Loucy (cell line): ENCODE measurements at regions not wholly inside any gene's neighbourhood (a gene's known extent, or its start where the extent isn't known, plus 50 kb on each side); places are given as distances from the start of the nearest gene placed in this dataset.

Experiments used
- H2AFZ ChIP-seq: fragments of 200-600 bp; sonication (generic); 2 replicates; pipeline ENCODE4 v1.6.0; 2016; ENCODE audit warnings: antibody characterized with exemption, mild to moderate bottlenecking, low read length, moderate library complexity
- H3F3A ChIP-seq: fragments of 200-600 bp; 2 replicates; pipeline ENCODE4 v1.6.0; 2016; ENCODE audit warnings: antibody characterized with exemption, low read depth, mild to moderate bottlenecking
- H3K27me3 ChIP-seq: fragments of 200-600 bp; sonication (generic); 2 replicates; pipeline ENCODE4 v1.6.1; 2014; ENCODE audit warnings: low read length, mild to moderate bottlenecking; ENCODE audit not compliant: insufficient read depth, poor library complexity, severe bottlenecking
- H3K36me3 ChIP-seq: fragments of 200-600 bp; sonication (generic); 2 replicates; pipeline ENCODE4 v1.6.1; 2016; ENCODE audit warnings: low read length; ENCODE audit not compliant: insufficient read depth
- H3K4me1 ChIP-seq: fragments of 200-600 bp; sonication (generic); 2 replicates; pipeline ENCODE4 v1.5.1; 2014; ENCODE audit warnings: low read length, mild to moderate bottlenecking; ENCODE audit not compliant: insufficient read depth, poor library complexity, severe bottlenecking
- H3K4me2 ChIP-seq: fragments of 200-600 bp; sonication (generic); 2 replicates; pipeline ENCODE4 v1.6.0; 2014; ENCODE audit warnings: antibody characterized with exemption, low read length, low read depth, mild to moderate bottlenecking; ENCODE audit not compliant: poor library complexity, severe bottlenecking
- H3K4me3 ChIP-seq: fragments of 200-600 bp; sonication (generic); 2 replicates; pipeline ENCODE4 v1.5.1; 2014; ENCODE audit warnings: low read length, mild to moderate bottlenecking, mixed read lengths; ENCODE audit not compliant: poor library complexity, severe bottlenecking
- H3K79me2 ChIP-seq: fragments of 200-600 bp; sonication (generic); 2 replicates; pipeline ENCODE4 v1.6.1; 2014; ENCODE audit warnings: low read length; ENCODE audit not compliant: insufficient read depth
- H3K9ac ChIP-seq: fragments of 200-600 bp; sonication (generic); 2 replicates; pipeline ENCODE4 v1.6.0; 2014; ENCODE audit warnings: mild to moderate bottlenecking, low read depth, low read length, moderate library complexity; ENCODE audit not compliant: poor library complexity, severe bottlenecking
- H3K9me2 ChIP-seq: fragments of 200-600 bp; sonication (generic); replicated peaks from 2 replicates; pipeline ENCODE4 v1.6.1; 2016; ENCODE audit warnings: low read depth, low read length, mixed read lengths
- H3K9me3 ChIP-seq: fragments of 200-600 bp; sonication (generic); 2 replicates; pipeline ENCODE4 v1.6.1; 2014; ENCODE audit warnings: mild to moderate bottlenecking, antibody characterized with exemption, low read length, low read depth; ENCODE audit not compliant: insufficient read depth
- H4K20me1 ChIP-seq: fragments of 200-600 bp; sonication (generic); 2 replicates; pipeline ENCODE4 v1.6.0; 2014; ENCODE audit warnings: antibody characterized with exemption, low read length, mild to moderate bottlenecking; ENCODE audit not compliant: insufficient read depth, poor library complexity, severe bottlenecking
- EZH2phosphoT487 ChIP-seq: fragments of 200-600 bp; IDR thresholded peaks from 2 replicates; pipeline ENCODE4 v1.6.1; 2018; ENCODE audit warnings: antibody characterized with exemption, mild to moderate bottlenecking, moderate library complexity, borderline replicate concordance
- TF ChIP-seq, protein P1 (sequence below): fragments of 200-600 bp; sonication (generic); conservative IDR thresholded peaks from 2 replicates; pipeline ENCODE4 v1.5.1; 2014; ENCODE audit warnings: mild to moderate bottlenecking, antibody characterized with exemption, low read length

DNA sequence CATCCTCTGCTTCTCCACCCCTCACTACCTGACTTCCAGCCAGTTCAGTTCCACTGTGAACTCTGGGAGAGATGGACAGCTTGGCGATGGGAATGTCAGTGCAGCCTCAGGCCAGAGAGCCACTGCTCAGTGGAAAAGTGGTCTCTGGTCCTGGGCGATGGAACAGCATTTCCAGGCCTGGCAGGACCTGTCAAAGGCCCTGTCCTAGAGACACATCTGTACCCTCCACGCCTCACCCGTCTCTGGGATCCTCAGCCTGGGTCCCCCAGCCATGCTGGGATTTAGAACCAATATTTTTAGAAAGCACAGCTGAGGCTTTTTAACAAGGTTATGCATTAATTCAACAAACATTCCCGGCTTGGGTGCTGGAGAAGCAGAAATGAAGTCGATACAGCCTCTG, 165.7 kb downstream of the MN1 start:
- no peak overlapping the region for H2AFZ ChIP-seq
- TF ChIP-seq, protein P1, sequence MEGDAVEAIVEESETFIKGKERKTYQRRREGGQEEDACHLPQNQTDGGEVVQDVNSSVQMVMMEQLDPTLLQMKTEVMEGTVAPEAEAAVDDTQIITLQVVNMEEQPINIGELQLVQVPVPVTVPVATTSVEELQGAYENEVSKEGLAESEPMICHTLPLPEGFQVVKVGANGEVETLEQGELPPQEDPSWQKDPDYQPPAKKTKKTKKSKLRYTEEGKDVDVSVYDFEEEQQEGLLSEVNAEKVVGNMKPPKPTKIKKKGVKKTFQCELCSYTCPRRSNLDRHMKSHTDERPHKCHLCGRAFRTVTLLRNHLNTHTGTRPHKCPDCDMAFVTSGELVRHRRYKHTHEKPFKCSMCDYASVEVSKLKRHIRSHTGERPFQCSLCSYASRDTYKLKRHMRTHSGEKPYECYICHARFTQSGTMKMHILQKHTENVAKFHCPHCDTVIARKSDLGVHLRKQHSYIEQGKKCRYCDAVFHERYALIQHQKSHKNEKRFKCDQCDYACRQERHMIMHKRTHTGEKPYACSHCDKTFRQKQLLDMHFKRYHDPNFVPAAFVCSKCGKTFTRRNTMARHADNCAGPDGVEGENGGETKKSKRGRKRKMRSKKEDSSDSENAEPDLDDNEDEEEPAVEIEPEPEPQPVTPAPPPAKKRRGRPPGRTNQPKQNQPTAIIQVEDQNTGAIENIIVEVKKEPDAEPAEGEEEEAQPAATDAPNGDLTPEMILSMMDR, result no peak
- no peak for TF ChIP-seq EZH2phosphoT487
- no peaks in the 10 kb centered on the region for H3K4me1 ChIP-seq
- H3K27me3 ChIP-seq, result no peaks in the 10 kb centered on the region
- H3K79me2 ChIP-seq, result no peaks in the 10 kb centered on the region
- no peak overlapping the region for H3K4me2 ChIP-seq
- no peaks in the 10 kb centered on the region for H3K9me2 ChIP-seq
- no peaks in the 10 kb centered on the region for H4K20me1 ChIP-seq
- H3K9me3 ChIP-seq, result no peaks in the 10 kb centered on the region
- no peaks in the 10 kb centered on the region for H3F3A ChIP-seq
- no peaks in the 10 kb centered on the region for H3K36me3 ChIP-seq
- H3K4me3 ChIP-seq, result no peak overlapping the region
- H3K9ac ChIP-seq, result no peak overlapping the region

DNA sequence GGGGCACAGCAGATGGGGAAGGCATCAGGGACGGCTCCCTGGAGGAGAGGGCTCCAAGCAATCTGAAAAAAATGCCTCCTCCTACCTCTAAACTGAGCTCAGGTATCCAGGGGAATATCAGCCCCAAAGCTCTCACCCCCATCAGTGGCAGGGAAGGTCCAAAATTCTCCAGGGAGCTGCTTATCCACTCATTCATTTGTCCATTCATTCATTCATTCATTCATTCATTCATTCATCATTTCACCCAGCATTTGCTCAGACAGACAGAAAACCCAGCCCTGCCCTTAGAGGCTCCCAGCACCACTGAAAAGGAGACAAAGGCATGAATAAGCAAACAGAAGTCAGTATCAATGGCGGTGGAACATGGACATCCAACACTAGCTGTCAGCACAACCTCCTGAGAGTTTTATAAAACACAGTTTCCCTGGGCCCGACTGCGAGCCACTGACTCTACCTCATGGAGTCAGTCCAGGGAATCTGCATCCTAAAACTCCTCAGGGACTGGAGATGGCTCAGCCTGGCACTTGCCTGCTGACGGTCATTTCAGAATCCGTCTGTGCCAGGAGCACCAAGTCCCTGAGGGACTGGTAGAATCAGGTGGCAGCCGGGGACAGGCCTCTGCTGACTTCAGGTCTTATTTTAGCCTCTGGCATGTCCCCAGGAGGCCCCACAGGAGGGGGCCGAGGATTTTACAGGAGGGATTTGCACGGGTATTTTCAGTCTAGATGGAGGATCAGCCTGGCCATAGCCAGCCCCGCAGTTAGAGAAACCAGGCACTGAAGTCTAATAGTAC, 164.6 kb downstream of the MN1 start:
- Histone ChIP-seq H3K4me2 (no peak overlapping the region), H3K36me3 (no peaks in the 10 kb centered on the region), H3K27me3 (no peaks in the 10 kb centered on the region), H3K9me3 (no peaks in the 10 kb centered on the region), H4K20me1 (no peaks in the 10 kb centered on the region), H3F3A (no peaks in the 10 kb centered on the region), H3K79me2 (no peaks in the 10 kb centered on the region), H3K9ac (no peak overlapping the region), H3K9me2 (no peaks in the 10 kb centered on the region), H2AFZ (no peak overlapping the region), H3K4me1 (no peaks in the 10 kb centered on the region), H3K4me3 (no peak overlapping the region)
- TF ChIP-seq EZH2phosphoT487, result no peak
- TF ChIP-seq, protein P1, result no peak

DNA sequence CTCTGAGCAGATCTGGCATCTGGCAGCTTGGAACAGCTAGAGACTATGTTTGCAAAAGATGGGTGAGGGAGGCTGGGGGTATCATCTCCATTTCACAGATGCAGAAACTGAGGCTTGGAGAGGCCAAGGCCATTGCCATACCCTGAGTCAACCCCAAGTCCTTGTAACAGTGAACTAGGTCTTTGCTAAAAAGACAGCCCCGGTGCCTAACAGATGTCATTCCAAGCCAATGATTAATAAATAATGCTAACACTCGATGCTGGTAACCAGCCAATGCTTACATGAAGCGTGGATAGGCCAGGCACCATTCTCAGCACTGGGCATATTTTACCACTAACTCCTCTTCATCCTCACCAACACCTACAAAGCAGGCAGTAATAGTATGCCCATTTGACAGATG, 164.0 kb downstream of the MN1 start:
- no peak overlapping the region for H3K9ac ChIP-seq
- no peaks in the 10 kb centered on the region for H3K4me1 ChIP-seq
- no peak overlapping the region for H2AFZ ChIP-seq
- H3F3A ChIP-seq, result no peaks in the 10 kb centered on the region
- H3K36me3 ChIP-seq, result no peaks in the 10 kb centered on the region
- no peak overlapping the region for H3K4me3 ChIP-seq
- H3K79me2 ChIP-seq, result no peaks in the 10 kb centered on the region
- no peak overlapping the region for H3K4me2 ChIP-seq
- no peak for TF ChIP-seq EZH2phosphoT487
- TF ChIP-seq, protein P1, result no peak
- no peaks in the 10 kb centered on the region for H3K27me3 ChIP-seq
- no peaks in the 10 kb centered on the region for H3K9me2 ChIP-seq
- no peaks in the 10 kb centered on the region for H4K20me1 ChIP-seq
- no peaks in the 10 kb centered on the region for H3K9me3 ChIP-seq
